Right lobe of liver (tissue), 6 donors: ENCODE measurements at regions not wholly inside any gene's neighbourhood (a gene's known extent, or its start where the extent isn't known, plus 50 kb on each side); places are given as distances from the start of the nearest gene placed in this dataset.

ENCODE experiments used
- ATAC-seq, 4 donors: fragments of 200-7000 bp; cut with Tn5 transposase; one replicate each; pipeline ENCODE4 v1.9.1; 2020; ENCODE audit warnings: mild to moderate bottlenecking in 4 of 4, moderate library complexity in 4 of 4
- DNase-seq, 3 donors: peaks; one replicate each; pipeline ENCODE4 v3.0.0-alpha.2; 2020
- H3K27ac ChIP-seq, 3 donors: fragments of 200-600 bp; one replicate each; pipeline ENCODE4 v1.8.0; 2022
- H3K27me3 ChIP-seq, 2 donors: fragments of 200-600 bp; one replicate each; pipeline ENCODE4 v1.8.0; 2022
- H3K36me3 ChIP-seq, 4 donors: fragments of 200-600 bp; sonication (generic) in 1 of 4; one replicate each; pipeline versions ENCODE4 v1.5.1 to v1.8.0; 2017 to 2022; ENCODE audit warnings: control low read depth in 1 of 4
- H3K4me1 ChIP-seq, 4 donors: fragments of 200-600 bp; sonication (generic) in 1 of 4; one replicate each; pipeline versions ENCODE4 v1.5.1 to v1.8.0; 2017 to 2022; ENCODE audit warnings: control low read depth in 1 of 4
- H3K4me3 ChIP-seq, 3 donors: fragments of 200-600 bp; one replicate each; pipeline ENCODE4 v1.8.0; 2022
- H3K9me3 ChIP-seq, 4 donors: fragments of 200-600 bp; sonication (generic) in 1 of 4; one replicate each; pipeline versions ENCODE4 v1.5.1 to v1.8.0; 2017 to 2022; ENCODE audit warnings: control low read depth in 1 of 4
- CTCF ChIP-seq, 4 donors: fragments of 200-600 bp in 3 of 4; fragments of 450-650 bp in 1 of 4; IDR thresholded peaks; one replicate each; pipeline versions ENCODE4 v1.5.1 to v1.8.0; 2016 to 2022; ENCODE audit warnings: antibody characterized with exemption in 4 of 4, mild to moderate bottlenecking in 2 of 4
- POLR2A ChIP-seq: fragments of 450-650 bp; IDR thresholded peaks from one replicate; pipeline ENCODE4 v1.6.1; 2017; ENCODE audit warnings: antibody characterized with exemption, mild to moderate bottlenecking
- WGBS: methylation state at CpG from one replicate; pipeline ENCODE4 v1.1.6; 2018; ENCODE audit warnings: low coverage, low lambda C conversion rate; ENCODE audit not compliant: insufficient coverage; ENCODE audit errors: missing lambda C conversion rate; 5-methylcytosine and 5-hydroxymethylcytosine counted together
- intact Hi-C, 2 donors: fragments of 100-400 bp; cut with DNase I; formaldehyde crosslinking; loops; one replicate each; pipeline versions ENCODE4 v1.11.2 to v1.14.1; 2022
- donor health status: DM: no; HTN: yes; CAD: no.
- donor health status: DM: no; HTN: no; CAD: no.
- donor health status: DM: no; HTN: no; CAD: no.
- donor health status: DM: no; HTN: yes; CAD: no.
- donor health status: DM: no; HTN: yes; CAD: no.

- DNase-seq (no peak), ATAC-seq (no peak)
- H3K4me3 ChIP-seq = no peak overlapping the region
- H3K27ac ChIP-seq = no peak overlapping the region
- H3K27me3 ChIP-seq = no peaks in the 10 kb centered on the region
- 34% methylated on average over 5 of the region's 5 CpGs for WGBS
- no peaks in the 10 kb centered on the region for H3K9me3 ChIP-seq
- no peaks in the 10 kb centered on the region for H3K4me1 ChIP-seq
- intact Hi-C loops = no loop called here
- no peak for TF ChIP-seq CTCF (IDR thresholded peaks at IDR 0.05)
- TF ChIP-seq POLR2A = no peak
- H3K36me3 ChIP-seq = no peaks in the 10 kb centered on the region
These were observed 790.4 kb downstream of the EPHA4 start for GRCh38 chr2:220781622-220782241.

- Histone ChIP-seq H3K27ac (no peak overlapping the region), H3K4me1 (no peaks in the 10 kb centered on the region), H3K27me3 (no peaks in the 10 kb centered on the region), H3K4me3 (no peak overlapping the region), H3K36me3 (no peaks in the 10 kb centered on the region), H3K9me3 (no peaks in the 10 kb centered on the region)
- intact Hi-C loops = no loop called here
- TF ChIP-seq POLR2A (no peak), CTCF (IDR thresholded peaks at IDR 0.05) (no peak)
- no peak for ATAC-seq
- DNase-seq = no peak
- 43% methylated on average over 4 of the region's 5 CpGs for WGBS
These were observed 789.4 kb downstream of the EPHA4 start for GRCh38 chr2:220782609-220783113.

GRCh38 chr2:220783671-220784070 lies 788.4 kb downstream of the EPHA4 start:
- WGBS = 60% methylated on average over 1 of the region's 1 CpG
- Histone ChIP-seq H3K27ac (no peak overlapping the region), H3K9me3 (no peaks in the 10 kb centered on the region), H3K36me3 (no peaks in the 10 kb centered on the region), H3K27me3 (no peaks in the 10 kb centered on the region), H3K4me3 (no peak overlapping the region), H3K4me1 (no peaks in the 10 kb centered on the region)
- no peak for DNase-seq
- no peak for TF ChIP-seq CTCF (IDR thresholded peaks at IDR 0.05)
- TF ChIP-seq POLR2A = no peak
- intact Hi-C loops = no loop called here
- ATAC-seq = no peak

- 62% methylated on average over 4 of the region's 4 CpGs for WGBS
- DNase-seq (no peak), ATAC-seq (no peak)
- intact Hi-C loops = no loop called here
- Histone ChIP-seq H3K9me3 (no peaks in the 10 kb centered on the region), H3K4me3 (no peak overlapping the region), H3K4me1 (no peaks in the 10 kb centered on the region), H3K27ac (no peak overlapping the region), H3K27me3 (no peaks in the 10 kb centered on the region), H3K36me3 (no peaks in the 10 kb centered on the region)
- TF ChIP-seq POLR2A (no peak), CTCF (IDR thresholded peaks at IDR 0.05) (no peak)
These were observed 786.9 kb downstream of the EPHA4 start for GRCh38 chr2:220785178-220785577.
